ENCODE measurements at regions not wholly inside any gene's neighbourhood (a gene's known extent, or its start where the extent isn't known, plus 50 kb on each side); places are given as distances from the start of the nearest gene placed in this dataset.

DNA sequence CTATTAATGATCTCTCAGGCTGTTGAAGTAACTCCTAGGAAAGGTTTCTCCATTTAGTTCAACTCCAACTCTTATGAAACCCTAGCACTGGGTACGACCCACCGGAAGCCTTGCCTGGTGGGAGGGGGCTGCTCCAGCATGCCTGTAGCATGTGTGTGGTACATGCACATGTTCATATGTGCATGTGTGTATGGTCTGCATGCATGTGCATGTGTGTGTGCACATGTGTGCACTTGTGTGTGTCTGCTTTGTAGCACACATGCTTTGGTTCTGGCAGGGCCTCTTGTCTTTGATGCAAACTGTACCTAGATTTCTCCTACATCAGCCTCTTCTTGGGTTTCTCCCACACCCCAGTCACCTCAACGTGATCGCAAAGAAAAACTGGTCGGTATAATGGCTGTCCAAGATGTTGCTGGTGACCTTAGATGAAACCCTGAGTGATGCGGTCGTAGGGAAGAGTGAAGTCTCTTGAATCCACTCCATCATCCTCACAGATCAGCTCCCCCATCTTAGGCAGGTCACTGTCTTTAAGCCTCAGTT, 193.5 kb downstream of the MYLK4 start:
- Mint-ChIP-seq H3K4me1 (no peaks in the 10 kb centered on the region), H3K27me3 (peaks cover 45% of the 10 kb centered on the region), H3K27ac (no peak overlapping the region), H3K9me3 (no peaks in the 10 kb centered on the region), H3K36me3 (ENCODE audit: low read depth) (no peaks in the 10 kb centered on the region), H3K4me3 (no peak overlapping the region)
- no peak for ATAC-seq (replicated peaks)

GRCh38 chr6:2556761-2557160, 194.0 kb downstream of the MYLK4 start:
- Mint-ChIP-seq H3K27me3 (peaks cover 41% of the 10 kb centered on the region), H3K27ac (no peak overlapping the region), H3K4me3 (no peak overlapping the region), H3K36me3 (ENCODE audit: low read depth) (no peaks in the 10 kb centered on the region), H3K4me1 (no peaks in the 10 kb centered on the region), H3K9me3 (no peaks in the 10 kb centered on the region)
- ATAC-seq (replicated peaks): no peak

GRCh38 chr6:2554651-2555260, 196.0 kb downstream of the MYLK4 start:
- no peak for ATAC-seq (replicated peaks)
- Mint-ChIP-seq H3K4me1 (no peaks in the 10 kb centered on the region), H3K36me3 (ENCODE audit: low read depth) (no peaks in the 10 kb centered on the region), H3K27ac (no peak overlapping the region), H3K27me3 (peaks cover 34% of the 10 kb centered on the region), H3K9me3 (no peaks in the 10 kb centered on the region), H3K4me3 (no peak overlapping the region)

- H3K4me3 Mint-ChIP-seq: no peak overlapping the region
- H3K9me3 Mint-ChIP-seq: no peaks in the 10 kb centered on the region
- no peak for ATAC-seq (replicated peaks)
- no peaks in the 10 kb centered on the region for H3K4me1 Mint-ChIP-seq
- no peak overlapping the region for H3K27ac Mint-ChIP-seq
- H3K36me3 Mint-ChIP-seq (ENCODE audit: low read depth): no peaks in the 10 kb centered on the region
- peaks cover 44% of the 10 kb centered on the region for H3K27me3 Mint-ChIP-seq
Observed at GRCh38 chr6:2552526-2553154, 198.1 kb downstream of the MYLK4 start.

DNA sequence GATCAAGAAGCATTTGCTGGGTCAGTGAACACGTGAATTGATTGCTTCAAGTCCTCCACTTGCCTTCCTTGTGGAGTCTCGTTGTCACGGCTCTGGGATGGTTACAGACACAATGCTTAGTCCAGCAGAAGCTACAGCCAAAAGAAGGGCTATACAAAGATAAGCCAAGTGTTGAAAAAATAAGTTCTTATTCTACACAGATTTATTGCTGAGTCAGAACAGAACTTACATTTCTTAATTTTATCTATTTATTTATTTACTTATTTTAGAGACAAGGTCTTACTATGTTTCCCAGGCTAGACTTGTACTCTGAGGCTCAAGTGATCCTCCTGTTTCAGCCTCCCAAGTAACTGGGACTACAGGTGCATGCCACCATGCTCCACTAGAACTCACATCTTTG, 199.0 kb downstream of the MYLK4 start:
- H3K4me1 Mint-ChIP-seq: no peaks in the 10 kb centered on the region
- no peaks in the 10 kb centered on the region for H3K36me3 Mint-ChIP-seq (ENCODE audit: low read depth)
- H3K4me3 Mint-ChIP-seq: no peak overlapping the region
- ATAC-seq (replicated peaks): no peak
- H3K27me3 Mint-ChIP-seq: peaks cover 48% of the 10 kb centered on the region
- H3K9me3 Mint-ChIP-seq: no peaks in the 10 kb centered on the region
- no peak overlapping the region for H3K27ac Mint-ChIP-seq

DNA sequence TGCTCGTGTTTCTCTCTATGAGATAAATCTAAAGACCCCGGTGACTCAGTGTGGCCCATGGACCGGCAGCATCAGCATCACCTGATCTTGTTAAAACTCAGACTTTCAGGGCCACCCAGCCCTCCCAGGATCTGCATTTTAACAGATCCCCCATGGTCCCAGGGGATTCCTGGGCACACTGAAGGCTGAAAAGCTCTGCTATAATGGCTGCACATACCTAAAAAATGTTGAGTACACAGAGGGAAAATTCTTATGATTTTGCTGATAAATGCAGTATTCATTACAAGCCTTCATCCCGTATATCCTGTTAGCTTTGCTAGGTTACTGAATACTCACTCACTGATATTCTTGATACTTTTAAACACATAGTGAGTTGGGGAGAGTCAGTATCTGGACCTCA, 200.5 kb downstream of the MYLK4 start:
- Mint-ChIP-seq H3K27ac (no peak overlapping the region), H3K4me1 (no peaks in the 10 kb centered on the region), H3K36me3 (ENCODE audit: low read depth) (no peaks in the 10 kb centered on the region), H3K27me3 (peaks cover 47% of the 10 kb centered on the region), H3K4me3 (no peak overlapping the region), H3K9me3 (no peaks in the 10 kb centered on the region)
- no peak for ATAC-seq (replicated peaks)

- no peak overlapping the region for H3K4me3 Mint-ChIP-seq
- H3K9me3 Mint-ChIP-seq: no peaks in the 10 kb centered on the region
- H3K4me1 Mint-ChIP-seq: no peaks in the 10 kb centered on the region
- H3K27me3 Mint-ChIP-seq: peaks cover 47% of the 10 kb centered on the region
- no peak for ATAC-seq (replicated peaks)
- no peak overlapping the region for H3K27ac Mint-ChIP-seq
- H3K36me3 Mint-ChIP-seq (ENCODE audit: low read depth): no peaks in the 10 kb centered on the region
Observed at GRCh38 chr6:2549834-2550233, 200.9 kb downstream of the MYLK4 start.

DNA sequence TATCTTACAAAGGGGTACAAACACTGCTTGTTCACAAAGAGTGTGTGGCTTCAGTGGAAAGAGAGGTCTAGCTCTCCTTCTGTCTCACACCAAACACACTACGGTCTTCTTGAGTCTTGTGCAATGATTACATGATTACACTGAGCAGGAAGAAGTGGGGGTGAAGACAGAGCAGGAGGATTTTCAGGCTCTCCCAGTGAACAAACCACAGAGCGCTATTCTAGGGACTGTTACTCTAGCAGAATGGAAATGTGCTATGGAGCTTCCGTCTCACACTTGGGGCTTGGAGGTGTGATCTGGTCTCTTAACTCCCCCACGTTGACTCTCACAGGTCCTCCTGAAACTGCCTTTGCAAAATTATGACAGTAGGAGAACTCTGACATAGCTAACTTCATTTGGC, 203.4 kb downstream of the MYLK4 start:
- Mint-ChIP-seq H3K27ac (no peak overlapping the region), H3K4me3 (no peak overlapping the region), H3K36me3 (ENCODE audit: low read depth) (no peaks in the 10 kb centered on the region), H3K27me3 (peaks cover 42% of the 10 kb centered on the region), H3K4me1 (peaks cover 13% of the 10 kb centered on the region), H3K9me3 (no peaks in the 10 kb centered on the region)
- no peak for ATAC-seq (replicated peaks)

- H3K27ac Mint-ChIP-seq: no peak overlapping the region
- no peak overlapping the region for H3K4me3 Mint-ChIP-seq
- peaks cover 13% of the 10 kb centered on the region for H3K4me1 Mint-ChIP-seq
- peaks cover 42% of the 10 kb centered on the region for H3K27me3 Mint-ChIP-seq
- ATAC-seq (replicated peaks): no peak
- H3K36me3 Mint-ChIP-seq (ENCODE audit: low read depth): no peaks in the 10 kb centered on the region
- H3K9me3 Mint-ChIP-seq: no peaks in the 10 kb centered on the region
Observed at GRCh38 chr6:2546901-2547300, 203.8 kb downstream of the MYLK4 start.

- no peaks in the 10 kb centered on the region for H3K9me3 Mint-ChIP-seq
- H3K4me1 Mint-ChIP-seq: peaks cover 13% of the 10 kb centered on the region
- no peaks in the 10 kb centered on the region for H3K36me3 Mint-ChIP-seq (ENCODE audit: low read depth)
- no peak for ATAC-seq (replicated peaks)
- H3K27me3 Mint-ChIP-seq: peaks cover 46% of the 10 kb centered on the region
- H3K4me3 Mint-ChIP-seq: no peak overlapping the region
- no peak overlapping the region for H3K27ac Mint-ChIP-seq
Observed at GRCh38 chr6:2545383-2546038, 205.2 kb downstream of the MYLK4 start.

- peak overlapping the region; percentile 2 for H3K27ac Mint-ChIP-seq
- H3K4me1 Mint-ChIP-seq: peaks cover 13% of the 10 kb centered on the region
- H3K9me3 Mint-ChIP-seq: no peaks in the 10 kb centered on the region
- H3K36me3 Mint-ChIP-seq (ENCODE audit: low read depth): no peaks in the 10 kb centered on the region
- H3K27me3 Mint-ChIP-seq: peaks cover 43% of the 10 kb centered on the region
- H3K4me3 Mint-ChIP-seq: peak overlapping the region; percentile 16
- no peak for ATAC-seq (replicated peaks)
Observed at GRCh38 chr6:2543321-2543720, 207.4 kb downstream of the MYLK4 start.

DNA sequence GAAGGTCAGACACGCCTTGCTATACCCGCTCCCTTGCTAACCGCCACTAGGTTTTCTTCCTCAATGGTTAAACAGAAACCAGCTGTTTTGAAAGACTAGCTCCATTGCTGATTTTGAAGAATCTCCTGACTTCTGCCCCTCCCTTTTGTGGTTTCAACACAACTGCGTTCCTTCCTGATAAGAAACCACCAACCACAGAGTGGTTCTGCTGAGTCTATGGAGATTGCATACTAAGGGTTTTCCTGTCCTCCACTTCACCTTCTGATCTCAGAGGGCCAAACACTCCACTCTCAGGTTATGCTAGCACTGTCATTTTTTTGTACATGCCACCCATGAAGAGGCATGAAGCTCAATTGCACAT, 207.9 kb downstream of the MYLK4 start:
- peak; percentile 95 for ATAC-seq (replicated peaks)
- peak overlapping the region; percentile 16 for H3K4me3 Mint-ChIP-seq
- no peaks in the 10 kb centered on the region for H3K36me3 Mint-ChIP-seq (ENCODE audit: low read depth)

DNA sequence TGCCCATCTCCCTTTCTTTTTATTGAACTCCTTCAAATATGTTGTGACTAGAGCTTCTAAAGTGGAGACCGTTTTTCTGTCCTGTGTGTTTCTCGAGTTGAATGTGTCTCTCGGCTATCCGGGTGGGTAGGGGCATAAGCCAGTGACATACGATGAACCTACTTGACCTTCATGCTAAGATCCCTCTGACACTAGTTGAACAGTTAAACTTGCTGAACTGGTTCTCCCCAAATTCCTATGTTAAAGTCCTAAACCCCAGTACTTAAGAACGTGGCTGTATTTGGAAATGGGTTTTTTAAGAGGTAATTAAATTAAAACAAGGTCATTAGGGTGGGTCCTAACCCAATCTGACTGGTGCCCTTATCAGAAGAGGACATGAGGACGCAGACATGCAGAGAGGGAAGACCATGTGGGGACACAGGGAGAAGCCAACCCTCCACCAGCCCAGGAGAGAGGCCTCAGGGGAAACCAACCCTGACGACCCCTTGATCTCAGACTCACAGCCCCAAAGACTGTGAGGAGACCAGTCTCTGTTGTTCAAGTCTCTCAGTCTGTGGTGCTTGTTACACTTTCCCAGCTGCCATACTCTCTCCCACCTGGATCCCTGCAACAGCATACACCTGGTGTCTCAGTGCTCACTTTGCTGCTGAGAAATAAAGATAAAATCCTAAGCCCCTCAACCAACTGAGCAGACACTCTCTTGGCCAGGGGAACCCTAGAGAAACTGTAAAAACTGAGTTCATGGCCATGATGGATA, 208.4 kb downstream of the MYLK4 start:
- Mint-ChIP-seq H3K4me3 (peak overlapping the region; percentile 16), H3K36me3 (ENCODE audit: low read depth) (no peaks in the 10 kb centered on the region), H3K27me3 (peaks cover 46% of the 10 kb centered on the region), H3K9me3 (no peaks in the 10 kb centered on the region), H3K4me1 (peaks cover 13% of the 10 kb centered on the region), H3K27ac (peak overlapping the region; percentile 2)
- no peak for ATAC-seq (replicated peaks)

More for the DNA sequence above, 207.9 kb downstream of the MYLK4 start:
- H3K27me3 Mint-ChIP-seq: peaks cover 44% of the 10 kb centered on the region
- peak overlapping the region; percentile 2 for H3K27ac Mint-ChIP-seq
- H3K4me1 Mint-ChIP-seq: peaks cover 13% of the 10 kb centered on the region
- no peaks in the 10 kb centered on the region for H3K9me3 Mint-ChIP-seq

DNA sequence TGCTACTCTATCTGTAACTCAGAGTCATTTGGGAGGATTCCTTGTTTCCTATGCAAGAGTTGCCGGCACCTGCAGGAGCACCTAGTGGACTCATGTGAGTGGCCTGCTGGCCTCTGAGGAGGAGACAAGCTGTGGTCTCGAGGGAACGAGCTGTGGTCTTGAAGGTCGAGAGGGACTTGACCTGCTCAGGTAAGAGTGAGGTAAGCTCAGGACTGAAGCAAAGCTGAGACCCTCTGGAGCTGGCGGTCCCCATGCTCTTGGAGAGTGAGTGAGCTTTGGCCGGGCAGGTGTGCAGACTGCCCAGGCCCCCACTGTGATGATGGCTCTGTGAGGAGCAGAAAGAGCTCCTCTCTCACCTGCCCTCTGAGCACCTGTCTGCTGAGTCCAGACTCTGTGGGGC, 214.3 kb downstream of the MYLK4 start:
- Mint-ChIP-seq H3K4me1 (no peaks in the 10 kb centered on the region), H3K4me3 (no peak overlapping the region), H3K27ac (no peak overlapping the region), H3K27me3 (peaks cover 57% of the 10 kb centered on the region), H3K9me3 (no peaks in the 10 kb centered on the region), H3K36me3 (ENCODE audit: low read depth) (no peaks in the 10 kb centered on the region)
- ATAC-seq (replicated peaks): no peak
